SK-N-SH (cell line): ENCODE measurements at regions not wholly inside any gene's neighbourhood (a gene's known extent, or its start where the extent isn't known, plus 50 kb on each side); places are given as distances from the start of the nearest gene placed in this dataset.

Experiments used
- CTCF ChIA-PET: fragments of 300-600, 350-600 bp; formaldehyde crosslinking; extraction: SDS; loops from one replicate; lab custom pipeline; 2021; lab: Yijun Ruan, JAX
- POLR2A ChIA-PET: fragments of 350-600 bp; sonication (Branson Sonifier 250); formaldehyde crosslinking; extraction: SDS; loops from one replicate; lab custom pipeline; 2020; ENCODE audit warnings: antibody characterized with exemption, inconsistent platforms; lab: Yijun Ruan, JAX
- DNase-seq: peaks from one replicate; pipeline ENCODE4 v3.0.0; 2012
- H2AFZ ChIP-seq: fragments of 200-600 bp; sonication (generic); 2 replicates; pipeline ENCODE4 v1.8.1; 2016; ENCODE audit warnings: antibody characterized with exemption, mild to moderate bottlenecking, low read depth
- H3F3A ChIP-seq: fragments of 200-600 bp; sonication (generic); replicated peaks from 2 replicates; pipeline ENCODE3; 2016; ENCODE audit warnings: antibody characterized with exemption, mild to moderate bottlenecking; ENCODE audit not compliant: insufficient read depth
- H3K27ac ChIP-seq, 2 experiments: fragments of 200-500 bp in 1 of 2; fragments of 200-600 bp in 1 of 2; sonication (Bioruptor generic) in 1 of 2; sonication (generic), shearing (Covaris generic) in 1 of 2; 2 replicates each; pipeline versions ENCODE4 v1.5.1 to v1.6.1; 2014 to 2016; ENCODE audit warnings: low read depth in 2 of 2, inconsistent platforms in 1 of 2, low read length in 1 of 2, mild to moderate bottlenecking in 1 of 2, mixed read lengths in 1 of 2
- H3K27me3 ChIP-seq: fragments of 200-600 bp; sonication (generic), shearing (Covaris generic); 2 replicates; pipeline ENCODE4 v1.6.1; 2016; ENCODE audit warnings: mixed run types; ENCODE audit not compliant: insufficient read depth
- H3K36me3 ChIP-seq, 2 experiments: fragments of 200-500 bp in 1 of 2; fragments of 200-600 bp in 1 of 2; sonication (Bioruptor generic) in 1 of 2; sonication (generic) in 1 of 2; replicated peaks in 1 of 2; 2 replicates each; pipeline versions ENCODE3 to v1.5.1; 2014 to 2016; ENCODE audit warnings: low read length in 1 of 2, mild to moderate bottlenecking in 1 of 2; ENCODE audit not compliant: insufficient read depth in 2 of 2, control insufficient read depth in 1 of 2
- H3K4me1 ChIP-seq, 2 experiments: fragments of 200-500 bp in 1 of 2; fragments of 200-600 bp in 1 of 2; sonication (Bioruptor generic) in 1 of 2; sonication (generic), shearing (Covaris generic) in 1 of 2; 2 replicates each; pipeline versions ENCODE4 v1.5.1 to v1.6.1; 2014 to 2016; ENCODE audit warnings: low read depth in 1 of 2, low read length in 1 of 2, mixed run types in 1 of 2; ENCODE audit not compliant: insufficient read depth in 2 of 2, control insufficient read depth in 1 of 2
- H3K4me2 ChIP-seq: fragments of 200-600 bp; sonication (generic), shearing (Covaris generic); 2 replicates; pipeline ENCODE4 v1.6.1; 2017; ENCODE audit warnings: mixed run types
- H3K4me3 ChIP-seq, 2 experiments: fragments of 200-500 bp in 1 of 2; fragments of 200-600 bp in 1 of 2; sonication (Bioruptor generic) in 1 of 2; sonication (generic), shearing (Covaris generic) in 1 of 2; 2 replicates each; pipeline versions ENCODE4 v1.5.1 to v1.8.1; 2014 to 2016; ENCODE audit warnings: low read depth in 2 of 2, inconsistent platforms in 1 of 2, low read length in 1 of 2, mild to moderate bottlenecking in 1 of 2, mixed read lengths in 1 of 2, moderate library complexity in 1 of 2
- H3K79me2 ChIP-seq: fragments of 200-600 bp; sonication (generic); 2 replicates; pipeline ENCODE4 v1.8.1; 2017; ENCODE audit warnings: mild to moderate bottlenecking; ENCODE audit not compliant: insufficient read depth
- H3K9ac ChIP-seq: fragments of 200-600 bp; sonication (generic); 2 replicates; pipeline ENCODE4 v1.6.1; 2017; ENCODE audit warnings: mixed run types
- H3K9me2 ChIP-seq: fragments of 200-600 bp; sonication (generic); 2 replicates; pipeline ENCODE4 v1.6.1; 2017; ENCODE audit warnings: mixed run types
- H3K9me3 ChIP-seq: fragments of 200-600 bp; sonication (generic); 2 replicates; pipeline ENCODE4 v1.6.1; 2017; ENCODE audit warnings: mixed run types, mild to moderate bottlenecking, moderate library complexity
- H4K20me1 ChIP-seq: fragments of 200-600 bp; sonication (generic); 2 replicates; pipeline ENCODE4 v1.6.1; 2017; ENCODE audit warnings: mild to moderate bottlenecking, mixed run types; ENCODE audit not compliant: insufficient read depth
- FOSL2 ChIP-seq: IDR thresholded peaks from 2 replicates; pipeline ENCODE4 v1.4.0; 2012; ENCODE audit warnings: low read depth, mild to moderate bottlenecking, moderate library complexity, borderline replicate concordance
- FOXJ3 ChIP-seq: sonication (generic); formaldehyde crosslinking; IDR thresholded peaks from 2 replicates; pipeline ENCODE4 v1.5.1; 2020; ENCODE audit warnings: mild to moderate bottlenecking, missing genetic modification reagents
- FOXM1 ChIP-seq: IDR thresholded peaks from 2 replicates; pipeline ENCODE4 v1.4.0; 2012; ENCODE audit warnings: low read depth, mild to moderate bottlenecking
- JUND ChIP-seq: IDR thresholded peaks from 2 replicates; pipeline ENCODE4 v1.4.0; 2012
- RXRA ChIP-seq: IDR thresholded peaks from 2 replicates; pipeline ENCODE4 v1.4.0; 2012; ENCODE audit warnings: low read depth, mild to moderate bottlenecking, borderline replicate concordance
- SIN3A ChIP-seq: IDR thresholded peaks from 2 replicates; pipeline ENCODE4 v1.6.1; 2012; ENCODE audit warnings: low read depth, mild to moderate bottlenecking, low read length, moderate library complexity, borderline replicate concordance
- YY1 ChIP-seq: IDR thresholded peaks from 2 replicates; pipeline ENCODE4 v1.4.0; 2012; ENCODE audit warnings: low read depth, mild to moderate bottlenecking
- WGBS: methylation state at CpG from one replicate; pipeline ENCODE4 v1.1.6; 2017; ENCODE audit warnings: low lambda C conversion rate; 5-methylcytosine and 5-hydroxymethylcytosine counted together
- TF ChIP-seq, protein P1 (sequence below): IDR thresholded peaks from 2 replicates; pipeline ENCODE4 v1.6.1; 2012; ENCODE audit warnings: mild to moderate bottlenecking, low read depth, low read length, moderate library complexity
- TF ChIP-seq, protein P2 (sequence below): fragments of 150-350 bp; IDR thresholded peaks from 2 replicates; pipeline ENCODE4 v1.6.1; 2017; ENCODE audit warnings: antibody characterized with exemption, low read length, low read depth, borderline replicate concordance
- TF ChIP-seq, protein P3 (sequence below): IDR thresholded peaks from 2 replicates; pipeline ENCODE4 v1.4.0; 2012; ENCODE audit warnings: low read depth, borderline replicate concordance
- TF ChIP-seq, protein P4 (sequence below): IDR thresholded peaks from 2 replicates; pipeline ENCODE4 v1.4.0; 2012; ENCODE audit warnings: low read depth, borderline replicate concordance
- TF ChIP-seq, protein P5 (sequence below): fragments of 200-600 bp; sonication (generic); IDR thresholded peaks from 2 replicates; pipeline ENCODE4 v1.6.1; 2017; ENCODE audit warnings: antibody characterized with exemption, mild to moderate bottlenecking, moderate library complexity
- TF ChIP-seq, protein P6 (sequence below): IDR thresholded peaks from 2 replicates; pipeline ENCODE4 v1.4.0; 2012; ENCODE audit warnings: low read depth

DNA sequence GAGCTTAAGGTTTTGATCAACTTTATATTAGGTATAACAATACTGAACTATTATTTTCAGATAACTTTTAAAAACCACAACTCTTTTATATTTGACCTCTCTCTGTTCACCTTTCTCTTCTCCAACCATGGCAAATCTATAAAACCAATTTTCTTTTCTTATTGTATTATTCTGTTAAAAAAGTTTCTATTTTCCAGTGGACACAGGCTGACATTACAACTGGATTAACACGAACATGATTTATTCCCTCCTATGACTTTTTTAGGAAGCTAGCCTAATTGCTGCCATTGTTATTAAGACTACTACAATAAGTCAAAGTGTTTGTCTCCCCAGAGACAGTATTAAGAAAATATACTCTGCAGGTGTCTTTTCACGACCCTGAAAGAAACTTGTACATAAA lies 2291.1 kb upstream of the PCDH20 start:
- Histone ChIP-seq H3K9me2 (no peaks in the 10 kb centered on the region), H3K4me2 (no peak overlapping the region), H3K79me2 (no peaks in the 10 kb centered on the region), H3F3A (no peaks in the 10 kb centered on the region), H3K9ac (no peak overlapping the region), H3K27ac (no peak overlapping the region), H3K4me3 (no peak overlapping the region), H3K9me3 (no peaks in the 10 kb centered on the region), H3K36me3 (no peaks in the 10 kb centered on the region), H4K20me1 (no peaks in the 10 kb centered on the region), H3K4me1 (no peaks in the 10 kb centered on the region), H2AFZ (0 out of 2 replicates have a peak overlapping the region, but pooled peaks have one; percentile 0), H3K27me3 (no peaks in the 10 kb centered on the region)
- POLR2A ChIA-PET, result no interaction called here
- no peak for DNase-seq
- CTCF ChIA-PET, result interaction anchor here (1.3 kb wide), 1 partner anchor 9 kb away, joined by 3 read pairs; no protein-coding TSS in a partner anchor
- WGBS, result 31% methylated on average over 2 of the region's 2 CpGs
- no peak for TF ChIP-seq YY1
- TF ChIP-seq JUND, result no peak
- no peak for TF ChIP-seq FOXM1
- TF ChIP-seq, protein P1, sequence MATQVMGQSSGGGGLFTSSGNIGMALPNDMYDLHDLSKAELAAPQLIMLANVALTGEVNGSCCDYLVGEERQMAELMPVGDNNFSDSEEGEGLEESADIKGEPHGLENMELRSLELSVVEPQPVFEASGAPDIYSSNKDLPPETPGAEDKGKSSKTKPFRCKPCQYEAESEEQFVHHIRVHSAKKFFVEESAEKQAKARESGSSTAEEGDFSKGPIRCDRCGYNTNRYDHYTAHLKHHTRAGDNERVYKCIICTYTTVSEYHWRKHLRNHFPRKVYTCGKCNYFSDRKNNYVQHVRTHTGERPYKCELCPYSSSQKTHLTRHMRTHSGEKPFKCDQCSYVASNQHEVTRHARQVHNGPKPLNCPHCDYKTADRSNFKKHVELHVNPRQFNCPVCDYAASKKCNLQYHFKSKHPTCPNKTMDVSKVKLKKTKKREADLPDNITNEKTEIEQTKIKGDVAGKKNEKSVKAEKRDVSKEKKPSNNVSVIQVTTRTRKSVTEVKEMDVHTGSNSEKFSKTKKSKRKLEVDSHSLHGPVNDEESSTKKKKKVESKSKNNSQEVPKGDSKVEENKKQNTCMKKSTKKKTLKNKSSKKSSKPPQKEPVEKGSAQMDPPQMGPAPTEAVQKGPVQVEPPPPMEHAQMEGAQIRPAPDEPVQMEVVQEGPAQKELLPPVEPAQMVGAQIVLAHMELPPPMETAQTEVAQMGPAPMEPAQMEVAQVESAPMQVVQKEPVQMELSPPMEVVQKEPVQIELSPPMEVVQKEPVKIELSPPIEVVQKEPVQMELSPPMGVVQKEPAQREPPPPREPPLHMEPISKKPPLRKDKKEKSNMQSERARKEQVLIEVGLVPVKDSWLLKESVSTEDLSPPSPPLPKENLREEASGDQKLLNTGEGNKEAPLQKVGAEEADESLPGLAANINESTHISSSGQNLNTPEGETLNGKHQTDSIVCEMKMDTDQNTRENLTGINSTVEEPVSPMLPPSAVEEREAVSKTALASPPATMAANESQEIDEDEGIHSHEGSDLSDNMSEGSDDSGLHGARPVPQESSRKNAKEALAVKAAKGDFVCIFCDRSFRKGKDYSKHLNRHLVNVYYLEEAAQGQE, result no peak
- TF ChIP-seq, protein P2, sequence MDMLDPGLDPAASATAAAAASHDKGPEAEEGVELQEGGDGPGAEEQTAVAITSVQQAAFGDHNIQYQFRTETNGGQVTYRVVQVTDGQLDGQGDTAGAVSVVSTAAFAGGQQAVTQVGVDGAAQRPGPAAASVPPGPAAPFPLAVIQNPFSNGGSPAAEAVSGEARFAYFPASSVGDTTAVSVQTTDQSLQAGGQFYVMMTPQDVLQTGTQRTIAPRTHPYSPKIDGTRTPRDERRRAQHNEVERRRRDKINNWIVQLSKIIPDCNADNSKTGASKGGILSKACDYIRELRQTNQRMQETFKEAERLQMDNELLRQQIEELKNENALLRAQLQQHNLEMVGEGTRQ, result no peak
- TF ChIP-seq, protein P3, sequence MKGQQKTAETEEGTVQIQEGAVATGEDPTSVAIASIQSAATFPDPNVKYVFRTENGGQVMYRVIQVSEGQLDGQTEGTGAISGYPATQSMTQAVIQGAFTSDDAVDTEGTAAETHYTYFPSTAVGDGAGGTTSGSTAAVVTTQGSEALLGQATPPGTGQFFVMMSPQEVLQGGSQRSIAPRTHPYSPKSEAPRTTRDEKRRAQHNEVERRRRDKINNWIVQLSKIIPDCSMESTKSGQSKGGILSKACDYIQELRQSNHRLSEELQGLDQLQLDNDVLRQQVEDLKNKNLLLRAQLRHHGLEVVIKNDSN, result no peak
- TF ChIP-seq FOXJ3, result no peak
- TF ChIP-seq, protein P4, sequence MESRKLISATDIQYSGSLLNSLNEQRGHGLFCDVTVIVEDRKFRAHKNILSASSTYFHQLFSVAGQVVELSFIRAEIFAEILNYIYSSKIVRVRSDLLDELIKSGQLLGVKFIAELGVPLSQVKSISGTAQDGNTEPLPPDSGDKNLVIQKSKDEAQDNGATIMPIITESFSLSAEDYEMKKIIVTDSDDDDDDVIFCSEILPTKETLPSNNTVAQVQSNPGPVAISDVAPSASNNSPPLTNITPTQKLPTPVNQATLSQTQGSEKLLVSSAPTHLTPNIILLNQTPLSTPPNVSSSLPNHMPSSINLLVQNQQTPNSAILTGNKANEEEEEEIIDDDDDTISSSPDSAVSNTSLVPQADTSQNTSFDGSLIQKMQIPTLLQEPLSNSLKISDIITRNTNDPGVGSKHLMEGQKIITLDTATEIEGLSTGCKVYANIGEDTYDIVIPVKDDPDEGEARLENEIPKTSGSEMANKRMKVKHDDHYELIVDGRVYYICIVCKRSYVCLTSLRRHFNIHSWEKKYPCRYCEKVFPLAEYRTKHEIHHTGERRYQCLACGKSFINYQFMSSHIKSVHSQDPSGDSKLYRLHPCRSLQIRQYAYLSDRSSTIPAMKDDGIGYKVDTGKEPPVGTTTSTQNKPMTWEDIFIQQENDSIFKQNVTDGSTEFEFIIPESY, result no peak
- TF ChIP-seq, all 33 proteins: peak for 0

DNA sequence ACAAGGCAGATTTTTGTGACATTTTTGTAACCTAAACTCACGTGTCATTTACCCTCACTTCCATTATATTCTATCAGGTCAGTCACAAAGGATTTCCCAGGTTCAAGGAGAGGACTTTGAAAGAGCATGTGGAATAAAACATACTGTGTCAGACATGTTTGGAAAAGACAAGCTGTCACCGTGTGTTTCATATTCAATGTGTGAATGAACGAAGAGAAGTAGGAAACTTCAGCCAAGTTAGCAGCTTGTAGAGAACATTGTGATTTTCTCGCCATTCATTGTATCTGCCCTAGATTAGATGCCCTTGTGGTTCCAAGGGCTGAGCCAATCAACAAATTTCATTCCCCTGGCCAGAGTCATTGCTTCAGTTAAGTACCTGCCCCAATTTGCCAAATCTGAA lies 2288.9 kb upstream of the PCDH20 start:
- H3K27ac ChIP-seq, result no peak overlapping the region
- no peaks in the 10 kb centered on the region for H3K9me3 ChIP-seq
- ChIA-PET POLR2A (no interaction called here), CTCF (no interaction called here)
- DNase-seq, result no peak
- H3K4me3 ChIP-seq, result no peak overlapping the region
- H3F3A ChIP-seq, result no peaks in the 10 kb centered on the region
- no peak overlapping the region for H3K9ac ChIP-seq
- no peaks in the 10 kb centered on the region for H3K36me3 ChIP-seq
- H3K4me2 ChIP-seq, result no peak overlapping the region
- no peaks in the 10 kb centered on the region for H3K79me2 ChIP-seq
- H3K9me2 ChIP-seq, result no peaks in the 10 kb centered on the region
- H2AFZ ChIP-seq, result no peak overlapping the region
- no peaks in the 10 kb centered on the region; a peak in 1 of 4 replicates for H3K4me1 ChIP-seq
- H4K20me1 ChIP-seq, result no peaks in the 10 kb centered on the region
- WGBS, result 65% methylated on average over 4 of the region's 4 CpGs
- no peaks in the 10 kb centered on the region for H3K27me3 ChIP-seq
- TF ChIP-seq, protein P3, result no peak
- TF ChIP-seq, protein P5, sequence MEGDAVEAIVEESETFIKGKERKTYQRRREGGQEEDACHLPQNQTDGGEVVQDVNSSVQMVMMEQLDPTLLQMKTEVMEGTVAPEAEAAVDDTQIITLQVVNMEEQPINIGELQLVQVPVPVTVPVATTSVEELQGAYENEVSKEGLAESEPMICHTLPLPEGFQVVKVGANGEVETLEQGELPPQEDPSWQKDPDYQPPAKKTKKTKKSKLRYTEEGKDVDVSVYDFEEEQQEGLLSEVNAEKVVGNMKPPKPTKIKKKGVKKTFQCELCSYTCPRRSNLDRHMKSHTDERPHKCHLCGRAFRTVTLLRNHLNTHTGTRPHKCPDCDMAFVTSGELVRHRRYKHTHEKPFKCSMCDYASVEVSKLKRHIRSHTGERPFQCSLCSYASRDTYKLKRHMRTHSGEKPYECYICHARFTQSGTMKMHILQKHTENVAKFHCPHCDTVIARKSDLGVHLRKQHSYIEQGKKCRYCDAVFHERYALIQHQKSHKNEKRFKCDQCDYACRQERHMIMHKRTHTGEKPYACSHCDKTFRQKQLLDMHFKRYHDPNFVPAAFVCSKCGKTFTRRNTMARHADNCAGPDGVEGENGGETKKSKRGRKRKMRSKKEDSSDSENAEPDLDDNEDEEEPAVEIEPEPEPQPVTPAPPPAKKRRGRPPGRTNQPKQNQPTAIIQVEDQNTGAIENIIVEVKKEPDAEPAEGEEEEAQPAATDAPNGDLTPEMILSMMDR, result no peak
- no peak for TF ChIP-seq SIN3A
- TF ChIP-seq, protein P6, sequence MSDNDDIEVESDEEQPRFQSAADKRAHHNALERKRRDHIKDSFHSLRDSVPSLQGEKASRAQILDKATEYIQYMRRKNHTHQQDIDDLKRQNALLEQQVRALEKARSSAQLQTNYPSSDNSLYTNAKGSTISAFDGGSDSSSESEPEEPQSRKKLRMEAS, result no peak
- TF ChIP-seq, protein P4, result no peak
- TF ChIP-seq FOSL2, result no peak
- TF ChIP-seq FOXJ3, result no peak
- no peak for TF ChIP-seq RXRA
